GM23338 (cell line): ENCODE measurements at regions not wholly inside any gene's neighbourhood (a gene's known extent, or its start where the extent isn't known, plus 50 kb on each side); places are given as distances from the start of the nearest gene placed in this dataset.

Experiments
- ATAC-seq: fragments of 200-7000 bp; cut with Tn5 transposase; 3 replicates; pipeline ENCODE4 v1.9.1; 2020
- DNase-seq: peaks from one replicate; pipeline ENCODE4 v3.0.0-alpha.2; 2015; ENCODE audit warnings: low spot score
- H2AFZ ChIP-seq: fragments of 200-600 bp; sonication (generic); 2 replicates; pipeline ENCODE4 v1.8.0; 2016; ENCODE audit warnings: antibody characterized with exemption, mild to moderate bottlenecking, moderate library complexity
- H3F3A ChIP-seq: fragments of 200-600 bp; sonication (generic); replicated peaks from 2 replicates; pipeline ENCODE4 v1.8.0; 2017; ENCODE audit warnings: antibody characterized with exemption, mixed run types, low read depth
- H3K27ac ChIP-seq: fragments of 200-600 bp; sonication (generic); 2 replicates; pipeline ENCODE4 v1.6.1; 2016; ENCODE audit warnings: low read depth
- H3K27me3 ChIP-seq: fragments of 200-600 bp; sonication (generic); 2 replicates; pipeline ENCODE4 v1.8.0; 2016; ENCODE audit warnings: mild to moderate bottlenecking, mixed run types, moderate library complexity; ENCODE audit not compliant: insufficient read depth
- H3K36me3 ChIP-seq: fragments of 200-600 bp; sonication (generic); 2 replicates; pipeline ENCODE4 v1.8.0; 2016; ENCODE audit warnings: mild to moderate bottlenecking; ENCODE audit not compliant: insufficient read depth
- H3K4me1 ChIP-seq: fragments of 200-600 bp; sonication (generic); 2 replicates; pipeline ENCODE4 v1.8.0; 2016; ENCODE audit warnings: mild to moderate bottlenecking, moderate library complexity; ENCODE audit not compliant: insufficient read depth
- H3K4me2 ChIP-seq: fragments of 200-600 bp; sonication (generic); 2 replicates; pipeline ENCODE4 v1.7.1; 2017; ENCODE audit warnings: mixed run types
- H3K4me3 ChIP-seq: fragments of 200-600 bp; sonication (generic); 2 replicates; pipeline ENCODE4 v1.6.1; 2016; ENCODE audit warnings: mixed run types
- H3K79me2 ChIP-seq: fragments of 200-600 bp; sonication (generic); replicated peaks from 2 replicates; pipeline ENCODE4 v1.8.0; 2017; ENCODE audit warnings: mild to moderate bottlenecking; ENCODE audit not compliant: insufficient read depth
- H3K9me2 ChIP-seq: fragments of 200-600 bp; sonication (generic); 2 replicates; pipeline ENCODE4 v1.8.0; 2017; ENCODE audit not compliant: insufficient read depth
- H4K20me1 ChIP-seq: fragments of 200-600 bp; sonication (generic); replicated peaks from 2 replicates; pipeline ENCODE4 v1.8.0; 2017; ENCODE audit warnings: mild to moderate bottlenecking; ENCODE audit not compliant: insufficient read depth
- H3K27ac Mint-ChIP-seq: 2 replicates; pipeline ENCODE4 v1.8.0; 2020; ENCODE audit warnings: inconsistent platforms, mild to moderate bottlenecking, moderate library complexity, mixed read lengths
- H3K27me3 Mint-ChIP-seq: 3 replicates; pipeline ENCODE4 v1.8.0; 2022; ENCODE audit warnings: low read depth, mild to moderate bottlenecking, moderate library complexity, mixed read lengths, inconsistent platforms; ENCODE audit not compliant: insufficient read depth, poor library complexity
- H3K36me3 Mint-ChIP-seq: 3 replicates; pipeline ENCODE4 v1.8.0; 2021; ENCODE audit warnings: low read depth, mild to moderate bottlenecking, inconsistent platforms, moderate library complexity, mixed read lengths
- H3K4me1 Mint-ChIP-seq: 3 replicates; pipeline ENCODE4 v1.8.0; 2020; ENCODE audit warnings: mild to moderate bottlenecking, inconsistent platforms, mixed read lengths
- H3K4me3 Mint-ChIP-seq: 3 replicates; pipeline ENCODE4 v1.8.0; 2021; ENCODE audit warnings: moderate library complexity, mild to moderate bottlenecking, inconsistent platforms, mixed read lengths
- H3K9me3 Mint-ChIP-seq: 3 replicates; pipeline ENCODE4 v1.8.0; 2020; ENCODE audit warnings: moderate library complexity, mild to moderate bottlenecking, inconsistent platforms, mixed read lengths
- CREB1 ChIP-seq: fragments of 250-450 bp; sonication (Bioruptor Pico); IDR thresholded peaks from 2 replicates; pipeline ENCODE4 v1.5.0; 2020; ENCODE audit warnings: low read depth, mild to moderate bottlenecking, moderate library complexity
- EZH2 ChIP-seq: fragments of 200-600 bp; sonication (generic); IDR thresholded peaks from one replicate; pipeline ENCODE4 v1.8.0; 2017; ENCODE audit warnings: antibody characterized with exemption, mild to moderate bottlenecking, low read depth; ENCODE audit not compliant: unreplicated experiment
- EZH2phosphoT487 ChIP-seq: fragments of 200-600 bp; sonication (generic); IDR thresholded peaks from one replicate; pipeline ENCODE4 v1.8.1; 2018; ENCODE audit warnings: antibody characterized with exemption; ENCODE audit not compliant: unreplicated experiment
- JUNB ChIP-seq: IDR thresholded peaks from one replicate; pipeline ENCODE4 v1.6.1; 2016; ENCODE audit warnings: antibody characterized with exemption; ENCODE audit not compliant: unreplicated experiment
- NANOG ChIP-seq: IDR thresholded peaks from 2 replicates; pipeline ENCODE4 v1.6.1; 2016; ENCODE audit warnings: antibody characterized with exemption, borderline replicate concordance
- POLR2AphosphoS5 ChIP-seq: IDR thresholded peaks from 2 replicates; pipeline ENCODE4 v1.6.1; 2016; ENCODE audit warnings: antibody characterized with exemption, low read depth
- STAT1 ChIP-seq: IDR thresholded peaks from one replicate; pipeline ENCODE4 v1.6.1; 2016; ENCODE audit warnings: antibody characterized with exemption; ENCODE audit not compliant: unreplicated experiment
- ZNF114 ChIP-seq: fragments of 250-450 bp; sonication (Bioruptor Pico); IDR thresholded peaks from 2 replicates; pipeline ENCODE4 v1.5.0; 2020; ENCODE audit warnings: mild to moderate bottlenecking, moderate library complexity
- ZNF331 ChIP-seq: fragments of 250-450 bp; sonication (Bioruptor Pico); IDR thresholded peaks from 2 replicates; pipeline ENCODE4 v1.5.0; 2020; ENCODE audit warnings: low read depth, mild to moderate bottlenecking, moderate library complexity
- TF ChIP-seq, protein P1 (sequence below): fragments of 250-450 bp; sonication (Bioruptor Pico); IDR thresholded peaks from 2 replicates; pipeline ENCODE4 v1.5.0; 2020; ENCODE audit warnings: mild to moderate bottlenecking, moderate library complexity
- TF ChIP-seq, protein P2 (sequence below): IDR thresholded peaks from one replicate; pipeline ENCODE4 v1.6.1; 2018; ENCODE audit warnings: antibody characterized with exemption; ENCODE audit not compliant: unreplicated experiment
- TF ChIP-seq, protein P3 (sequence below), 2 experiments: fragments of 200-600 bp in 1 of 2; sonication (generic) in 1 of 2; conservative IDR thresholded peaks; 2 replicates each; pipeline versions ENCODE4 v1.5.1 to v1.6.1; 2016 to 2017; ENCODE audit warnings: antibody characterized with exemption in 2 of 2, low read depth in 2 of 2, mild to moderate bottlenecking in 2 of 2, moderate library complexity in 1 of 2
- TF ChIP-seq, protein P4 (sequence below): IDR thresholded peaks from 2 replicates; pipeline ENCODE4 v1.6.1; 2016; ENCODE audit warnings: antibody characterized with exemption

DNA sequence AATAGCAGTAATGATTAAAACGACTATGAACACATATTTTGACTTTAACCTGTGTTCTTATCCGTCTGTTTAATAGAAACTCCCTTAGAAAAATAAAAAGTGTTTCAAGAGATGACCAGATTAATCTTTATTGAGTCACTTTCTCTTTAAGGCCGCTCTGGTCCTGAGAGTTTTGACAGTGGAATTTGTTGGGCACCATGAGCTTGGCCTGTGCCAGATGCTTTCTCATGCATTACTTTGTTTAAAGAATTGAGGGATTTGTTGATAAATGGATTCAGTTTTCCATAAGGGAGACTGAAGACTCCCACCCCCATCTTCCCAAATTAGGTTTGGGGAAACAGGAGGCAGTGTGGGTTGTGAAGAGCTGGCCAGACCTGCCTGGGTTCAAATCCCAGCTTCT lies 53.2 kb upstream of the ALX4 start:
- no peak overlapping the region for H3K27ac ChIP-seq
- H3K27me3 ChIP-seq: no peaks in the 10 kb centered on the region
- H3K9me3 Mint-ChIP-seq: no peaks in the 10 kb centered on the region
- DNase-seq (no peak), ATAC-seq (no peak)
- H3K4me2 ChIP-seq: no peak overlapping the region
- H3K79me2 ChIP-seq: no peaks in the 10 kb centered on the region
- H3K4me1 ChIP-seq: peaks cover 12% of the 10 kb centered on the region; the same call in 1 of the 2 replicates
- H3K4me3 ChIP-seq: no peak overlapping the region
- H3K27ac Mint-ChIP-seq: no peak overlapping the region
- peaks cover 15% of the 10 kb centered on the region for H3K27me3 Mint-ChIP-seq
- TF ChIP-seq, protein P1, sequence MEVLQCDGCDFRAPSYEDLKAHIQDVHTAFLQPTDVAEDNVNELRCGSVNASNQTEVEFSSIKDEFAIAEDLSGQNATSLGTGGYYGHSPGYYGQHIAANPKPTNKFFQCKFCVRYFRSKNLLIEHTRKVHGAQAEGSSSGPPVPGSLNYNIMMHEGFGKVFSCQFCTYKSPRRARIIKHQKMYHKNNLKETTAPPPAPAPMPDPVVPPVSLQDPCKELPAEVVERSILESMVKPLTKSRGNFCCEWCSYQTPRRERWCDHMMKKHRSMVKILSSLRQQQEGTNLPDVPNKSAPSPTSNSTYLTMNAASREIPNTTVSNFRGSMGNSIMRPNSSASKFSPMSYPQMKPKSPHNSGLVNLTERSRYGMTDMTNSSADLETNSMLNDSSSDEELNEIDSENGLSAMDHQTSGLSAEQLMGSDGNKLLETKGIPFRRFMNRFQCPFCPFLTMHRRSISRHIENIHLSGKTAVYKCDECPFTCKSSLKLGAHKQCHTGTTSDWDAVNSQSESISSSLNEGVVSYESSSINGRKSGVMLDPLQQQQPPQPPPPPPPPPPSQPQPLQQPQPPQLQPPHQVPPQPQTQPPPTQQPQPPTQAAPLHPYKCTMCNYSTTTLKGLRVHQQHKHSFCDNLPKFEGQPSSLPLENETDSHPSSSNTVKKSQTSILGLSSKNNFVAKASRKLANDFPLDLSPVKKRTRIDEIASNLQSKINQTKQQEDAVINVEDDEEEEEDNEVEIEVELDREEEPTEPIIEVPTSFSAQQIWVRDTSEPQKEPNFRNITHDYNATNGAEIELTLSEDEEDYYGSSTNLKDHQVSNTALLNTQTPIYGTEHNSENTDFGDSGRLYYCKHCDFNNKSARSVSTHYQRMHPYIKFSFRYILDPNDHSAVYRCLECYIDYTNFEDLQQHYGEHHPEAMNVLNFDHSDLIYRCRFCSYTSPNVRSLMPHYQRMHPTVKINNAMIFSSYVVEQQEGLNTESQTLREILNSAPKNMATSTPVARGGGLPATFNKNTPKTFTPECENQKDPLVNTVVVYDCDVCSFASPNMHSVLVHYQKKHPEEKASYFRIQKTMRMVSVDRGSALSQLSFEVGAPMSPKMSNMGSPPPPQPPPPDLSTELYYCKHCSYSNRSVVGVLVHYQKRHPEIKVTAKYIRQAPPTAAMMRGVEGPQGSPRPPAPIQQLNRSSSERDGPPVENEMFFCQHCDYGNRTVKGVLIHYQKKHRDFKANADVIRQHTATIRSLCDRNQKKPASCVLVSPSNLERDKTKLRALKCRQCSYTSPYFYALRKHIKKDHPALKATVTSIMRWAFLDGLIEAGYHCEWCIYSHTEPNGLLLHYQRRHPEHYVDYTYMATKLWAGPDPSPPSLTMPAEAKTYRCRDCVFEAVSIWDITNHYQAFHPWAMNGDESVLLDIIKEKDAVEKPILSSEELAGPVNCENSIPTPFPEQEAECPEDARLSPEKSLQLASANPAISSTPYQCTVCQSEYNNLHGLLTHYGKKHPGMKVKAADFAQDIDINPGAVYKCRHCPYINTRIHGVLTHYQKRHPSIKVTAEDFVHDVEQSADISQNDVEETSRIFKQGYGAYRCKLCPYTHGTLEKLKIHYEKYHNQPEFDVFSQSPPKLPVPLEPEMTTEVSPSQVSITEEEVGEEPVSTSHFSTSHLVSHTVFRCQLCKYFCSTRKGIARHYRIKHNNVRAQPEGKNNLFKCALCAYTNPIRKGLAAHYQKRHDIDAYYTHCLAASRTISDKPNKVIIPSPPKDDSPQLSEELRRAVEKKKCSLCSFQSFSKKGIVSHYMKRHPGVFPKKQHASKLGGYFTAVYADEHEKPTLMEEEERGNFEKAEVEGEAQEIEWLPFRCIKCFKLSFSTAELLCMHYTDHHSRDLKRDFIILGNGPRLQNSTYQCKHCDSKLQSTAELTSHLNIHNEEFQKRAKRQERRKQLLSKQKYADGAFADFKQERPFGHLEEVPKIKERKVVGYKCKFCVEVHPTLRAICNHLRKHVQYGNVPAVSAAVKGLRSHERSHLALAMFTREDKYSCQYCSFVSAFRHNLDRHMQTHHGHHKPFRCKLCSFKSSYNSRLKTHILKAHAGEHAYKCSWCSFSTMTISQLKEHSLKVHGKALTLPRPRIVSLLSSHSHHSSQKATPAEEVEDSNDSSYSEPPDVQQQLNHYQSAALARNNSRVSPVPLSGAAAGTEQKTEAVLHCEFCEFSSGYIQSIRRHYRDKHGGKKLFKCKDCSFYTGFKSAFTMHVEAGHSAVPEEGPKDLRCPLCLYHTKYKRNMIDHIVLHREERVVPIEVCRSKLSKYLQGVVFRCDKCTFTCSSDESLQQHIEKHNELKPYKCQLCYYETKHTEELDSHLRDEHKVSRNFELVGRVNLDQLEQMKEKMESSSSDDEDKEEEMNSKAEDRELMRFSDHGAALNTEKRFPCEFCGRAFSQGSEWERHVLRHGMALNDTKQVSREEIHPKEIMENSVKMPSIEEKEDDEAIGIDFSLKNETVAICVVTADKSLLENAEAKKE (CRISPR knock-in tag): no peak
- TF ChIP-seq, protein P2, sequence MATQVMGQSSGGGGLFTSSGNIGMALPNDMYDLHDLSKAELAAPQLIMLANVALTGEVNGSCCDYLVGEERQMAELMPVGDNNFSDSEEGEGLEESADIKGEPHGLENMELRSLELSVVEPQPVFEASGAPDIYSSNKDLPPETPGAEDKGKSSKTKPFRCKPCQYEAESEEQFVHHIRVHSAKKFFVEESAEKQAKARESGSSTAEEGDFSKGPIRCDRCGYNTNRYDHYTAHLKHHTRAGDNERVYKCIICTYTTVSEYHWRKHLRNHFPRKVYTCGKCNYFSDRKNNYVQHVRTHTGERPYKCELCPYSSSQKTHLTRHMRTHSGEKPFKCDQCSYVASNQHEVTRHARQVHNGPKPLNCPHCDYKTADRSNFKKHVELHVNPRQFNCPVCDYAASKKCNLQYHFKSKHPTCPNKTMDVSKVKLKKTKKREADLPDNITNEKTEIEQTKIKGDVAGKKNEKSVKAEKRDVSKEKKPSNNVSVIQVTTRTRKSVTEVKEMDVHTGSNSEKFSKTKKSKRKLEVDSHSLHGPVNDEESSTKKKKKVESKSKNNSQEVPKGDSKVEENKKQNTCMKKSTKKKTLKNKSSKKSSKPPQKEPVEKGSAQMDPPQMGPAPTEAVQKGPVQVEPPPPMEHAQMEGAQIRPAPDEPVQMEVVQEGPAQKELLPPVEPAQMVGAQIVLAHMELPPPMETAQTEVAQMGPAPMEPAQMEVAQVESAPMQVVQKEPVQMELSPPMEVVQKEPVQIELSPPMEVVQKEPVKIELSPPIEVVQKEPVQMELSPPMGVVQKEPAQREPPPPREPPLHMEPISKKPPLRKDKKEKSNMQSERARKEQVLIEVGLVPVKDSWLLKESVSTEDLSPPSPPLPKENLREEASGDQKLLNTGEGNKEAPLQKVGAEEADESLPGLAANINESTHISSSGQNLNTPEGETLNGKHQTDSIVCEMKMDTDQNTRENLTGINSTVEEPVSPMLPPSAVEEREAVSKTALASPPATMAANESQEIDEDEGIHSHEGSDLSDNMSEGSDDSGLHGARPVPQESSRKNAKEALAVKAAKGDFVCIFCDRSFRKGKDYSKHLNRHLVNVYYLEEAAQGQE: no peak
- TF ChIP-seq POLR2AphosphoS5: no peak
- TF ChIP-seq EZH2: no peak
- no peak for TF ChIP-seq EZH2phosphoT487
- no peak for TF ChIP-seq ZNF114 (CRISPR knock-in tag)
- no peak for TF ChIP-seq JUNB
- TF ChIP-seq NANOG: no peak
- no peak for TF ChIP-seq CREB1 (CRISPR knock-in tag)
- no peak for TF ChIP-seq ZNF331 (CRISPR knock-in tag)
- TF ChIP-seq, protein P3, sequence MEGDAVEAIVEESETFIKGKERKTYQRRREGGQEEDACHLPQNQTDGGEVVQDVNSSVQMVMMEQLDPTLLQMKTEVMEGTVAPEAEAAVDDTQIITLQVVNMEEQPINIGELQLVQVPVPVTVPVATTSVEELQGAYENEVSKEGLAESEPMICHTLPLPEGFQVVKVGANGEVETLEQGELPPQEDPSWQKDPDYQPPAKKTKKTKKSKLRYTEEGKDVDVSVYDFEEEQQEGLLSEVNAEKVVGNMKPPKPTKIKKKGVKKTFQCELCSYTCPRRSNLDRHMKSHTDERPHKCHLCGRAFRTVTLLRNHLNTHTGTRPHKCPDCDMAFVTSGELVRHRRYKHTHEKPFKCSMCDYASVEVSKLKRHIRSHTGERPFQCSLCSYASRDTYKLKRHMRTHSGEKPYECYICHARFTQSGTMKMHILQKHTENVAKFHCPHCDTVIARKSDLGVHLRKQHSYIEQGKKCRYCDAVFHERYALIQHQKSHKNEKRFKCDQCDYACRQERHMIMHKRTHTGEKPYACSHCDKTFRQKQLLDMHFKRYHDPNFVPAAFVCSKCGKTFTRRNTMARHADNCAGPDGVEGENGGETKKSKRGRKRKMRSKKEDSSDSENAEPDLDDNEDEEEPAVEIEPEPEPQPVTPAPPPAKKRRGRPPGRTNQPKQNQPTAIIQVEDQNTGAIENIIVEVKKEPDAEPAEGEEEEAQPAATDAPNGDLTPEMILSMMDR (conservative IDR thresholded peaks at IDR 0.05; ENCODE audit: low read depth in 2 of 2): no peak
- TF ChIP-seq, protein P4, sequence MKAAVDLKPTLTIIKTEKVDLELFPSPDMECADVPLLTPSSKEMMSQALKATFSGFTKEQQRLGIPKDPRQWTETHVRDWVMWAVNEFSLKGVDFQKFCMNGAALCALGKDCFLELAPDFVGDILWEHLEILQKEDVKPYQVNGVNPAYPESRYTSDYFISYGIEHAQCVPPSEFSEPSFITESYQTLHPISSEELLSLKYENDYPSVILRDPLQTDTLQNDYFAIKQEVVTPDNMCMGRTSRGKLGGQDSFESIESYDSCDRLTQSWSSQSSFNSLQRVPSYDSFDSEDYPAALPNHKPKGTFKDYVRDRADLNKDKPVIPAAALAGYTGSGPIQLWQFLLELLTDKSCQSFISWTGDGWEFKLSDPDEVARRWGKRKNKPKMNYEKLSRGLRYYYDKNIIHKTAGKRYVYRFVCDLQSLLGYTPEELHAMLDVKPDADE: no peak
- no peak for TF ChIP-seq STAT1
- peaks cover 26% of the 10 kb centered on the region for H3K4me1 Mint-ChIP-seq
- no peak overlapping the region for H2AFZ ChIP-seq
- H3K4me3 Mint-ChIP-seq: no peak overlapping the region
- no peaks in the 10 kb centered on the region for H3F3A ChIP-seq
- no peaks in the 10 kb centered on the region for H4K20me1 ChIP-seq
- no peaks in the 10 kb centered on the region for H3K36me3 Mint-ChIP-seq
- H3K36me3 ChIP-seq: no peaks in the 10 kb centered on the region
- H3K9me2 ChIP-seq: no peaks in the 10 kb centered on the region
